SK-N-SH (cell line): ENCODE measurements at regions not wholly inside any gene's neighbourhood (a gene's known extent, or its start where the extent isn't known, plus 50 kb on each side); places are given as distances from the start of the nearest gene placed in this dataset.

Experiments
- CTCF ChIA-PET: fragments of 300-600, 350-600 bp; formaldehyde crosslinking; extraction: SDS; loops from one replicate; lab custom pipeline; 2021; lab: Yijun Ruan, JAX
- POLR2A ChIA-PET: fragments of 350-600 bp; sonication (Branson Sonifier 250); formaldehyde crosslinking; extraction: SDS; loops from one replicate; lab custom pipeline; 2020; ENCODE audit warnings: antibody characterized with exemption, inconsistent platforms; lab: Yijun Ruan, JAX
- DNase-seq: peaks from one replicate; pipeline ENCODE4 v3.0.0; 2012
- H2AFZ ChIP-seq: fragments of 200-600 bp; sonication (generic); 2 replicates; pipeline ENCODE4 v1.8.1; 2016; ENCODE audit warnings: antibody characterized with exemption, mild to moderate bottlenecking, low read depth
- H3F3A ChIP-seq: fragments of 200-600 bp; sonication (generic); replicated peaks from 2 replicates; pipeline ENCODE3; 2016; ENCODE audit warnings: antibody characterized with exemption, mild to moderate bottlenecking; ENCODE audit not compliant: insufficient read depth
- H3K27ac ChIP-seq, 2 experiments: fragments of 200-500 bp in 1 of 2; fragments of 200-600 bp in 1 of 2; sonication (Bioruptor generic) in 1 of 2; sonication (generic), shearing (Covaris generic) in 1 of 2; 2 replicates each; pipeline versions ENCODE4 v1.5.1 to v1.6.1; 2014 to 2016; ENCODE audit warnings: low read depth in 2 of 2, inconsistent platforms in 1 of 2, low read length in 1 of 2, mild to moderate bottlenecking in 1 of 2, mixed read lengths in 1 of 2
- H3K27me3 ChIP-seq: fragments of 200-600 bp; sonication (generic), shearing (Covaris generic); 2 replicates; pipeline ENCODE4 v1.6.1; 2016; ENCODE audit warnings: mixed run types; ENCODE audit not compliant: insufficient read depth
- H3K36me3 ChIP-seq, 2 experiments: fragments of 200-500 bp in 1 of 2; fragments of 200-600 bp in 1 of 2; sonication (Bioruptor generic) in 1 of 2; sonication (generic) in 1 of 2; replicated peaks in 1 of 2; 2 replicates each; pipeline versions ENCODE3 to v1.5.1; 2014 to 2016; ENCODE audit warnings: low read length in 1 of 2, mild to moderate bottlenecking in 1 of 2; ENCODE audit not compliant: insufficient read depth in 2 of 2, control insufficient read depth in 1 of 2
- H3K4me1 ChIP-seq, 2 experiments: fragments of 200-500 bp in 1 of 2; fragments of 200-600 bp in 1 of 2; sonication (Bioruptor generic) in 1 of 2; sonication (generic), shearing (Covaris generic) in 1 of 2; 2 replicates each; pipeline versions ENCODE4 v1.5.1 to v1.6.1; 2014 to 2016; ENCODE audit warnings: low read depth in 1 of 2, low read length in 1 of 2, mixed run types in 1 of 2; ENCODE audit not compliant: insufficient read depth in 2 of 2, control insufficient read depth in 1 of 2
- H3K4me2 ChIP-seq: fragments of 200-600 bp; sonication (generic), shearing (Covaris generic); 2 replicates; pipeline ENCODE4 v1.6.1; 2017; ENCODE audit warnings: mixed run types
- H3K4me3 ChIP-seq, 2 experiments: fragments of 200-500 bp in 1 of 2; fragments of 200-600 bp in 1 of 2; sonication (Bioruptor generic) in 1 of 2; sonication (generic), shearing (Covaris generic) in 1 of 2; 2 replicates each; pipeline versions ENCODE4 v1.5.1 to v1.8.1; 2014 to 2016; ENCODE audit warnings: low read depth in 2 of 2, inconsistent platforms in 1 of 2, low read length in 1 of 2, mild to moderate bottlenecking in 1 of 2, mixed read lengths in 1 of 2, moderate library complexity in 1 of 2
- H3K79me2 ChIP-seq: fragments of 200-600 bp; sonication (generic); 2 replicates; pipeline ENCODE4 v1.8.1; 2017; ENCODE audit warnings: mild to moderate bottlenecking; ENCODE audit not compliant: insufficient read depth
- H3K9ac ChIP-seq: fragments of 200-600 bp; sonication (generic); 2 replicates; pipeline ENCODE4 v1.6.1; 2017; ENCODE audit warnings: mixed run types
- H3K9me2 ChIP-seq: fragments of 200-600 bp; sonication (generic); 2 replicates; pipeline ENCODE4 v1.6.1; 2017; ENCODE audit warnings: mixed run types
- H3K9me3 ChIP-seq: fragments of 200-600 bp; sonication (generic); 2 replicates; pipeline ENCODE4 v1.6.1; 2017; ENCODE audit warnings: mixed run types, mild to moderate bottlenecking, moderate library complexity
- H4K20me1 ChIP-seq: fragments of 200-600 bp; sonication (generic); 2 replicates; pipeline ENCODE4 v1.6.1; 2017; ENCODE audit warnings: mild to moderate bottlenecking, mixed run types; ENCODE audit not compliant: insufficient read depth
- CHD2 ChIP-seq: fragments of 150-350 bp; IDR thresholded peaks from 2 replicates; pipeline ENCODE4 v1.6.1; 2018; ENCODE audit warnings: low read length; ENCODE audit not compliant: partially characterized antibody
- CTCF ChIP-seq: fragments of 200-600 bp; sonication (generic); IDR thresholded peaks from 2 replicates; pipeline ENCODE4 v1.6.1; 2017; ENCODE audit warnings: antibody characterized with exemption, mild to moderate bottlenecking, moderate library complexity
- EP300 ChIP-seq, 2 experiments: IDR thresholded peaks; 2 replicates each; pipeline versions ENCODE4 v1.4.0 to v1.6.1; 2012; ENCODE audit warnings: borderline replicate concordance in 1 of 2, low read depth in 1 of 2, low read length in 1 of 2
- FOXJ3 ChIP-seq: sonication (generic); formaldehyde crosslinking; IDR thresholded peaks from 2 replicates; pipeline ENCODE4 v1.5.1; 2020; ENCODE audit warnings: mild to moderate bottlenecking, missing genetic modification reagents
- FOXM1 ChIP-seq: IDR thresholded peaks from 2 replicates; pipeline ENCODE4 v1.4.0; 2012; ENCODE audit warnings: low read depth, mild to moderate bottlenecking
- GABPA ChIP-seq: IDR thresholded peaks from 2 replicates; pipeline ENCODE4 v1.4.0; 2012; ENCODE audit warnings: low read depth, mild to moderate bottlenecking
- IRF3 ChIP-seq: fragments of 150-350 bp; IDR thresholded peaks from 2 replicates; pipeline ENCODE4 v1.6.1; 2016; ENCODE audit warnings: mild to moderate bottlenecking, low read depth, low read length
- JUND ChIP-seq: IDR thresholded peaks from 2 replicates; pipeline ENCODE4 v1.4.0; 2012
- MAX ChIP-seq: IDR thresholded peaks from 2 replicates; pipeline ENCODE4 v1.4.0; 2012; ENCODE audit warnings: low read depth
- MEF2A ChIP-seq: IDR thresholded peaks from 2 replicates; pipeline ENCODE4 v1.4.0; 2012; ENCODE audit warnings: low read depth, borderline replicate concordance
- MXI1 ChIP-seq: IDR thresholded peaks from 2 replicates; pipeline ENCODE4 v1.6.1; 2012; ENCODE audit warnings: mild to moderate bottlenecking, low read depth, low read length, improper control_type of control experiment
- NRF1 ChIP-seq: IDR thresholded peaks from 2 replicates; pipeline ENCODE4 v1.6.1; 2012; ENCODE audit warnings: low read depth, mild to moderate bottlenecking, low read length
- POLR2AphosphoS5 ChIP-seq: IDR thresholded peaks from 2 replicates; pipeline ENCODE4 v1.6.1; 2012; ENCODE audit warnings: low read depth, low read length
- REST ChIP-seq: IDR thresholded peaks from 2 replicates; pipeline ENCODE4 v1.6.1; 2012; ENCODE audit warnings: mild to moderate bottlenecking, low read depth, low read length, moderate library complexity
- RFX5 ChIP-seq: IDR thresholded peaks from 2 replicates; pipeline ENCODE4 v1.6.1; 2012; ENCODE audit warnings: mild to moderate bottlenecking, improper control_type of control experiment, low read length
- USF2 ChIP-seq: fragments of 150-350 bp; IDR thresholded peaks from 2 replicates; pipeline ENCODE4 v1.6.1; 2017; ENCODE audit warnings: antibody characterized with exemption, low read length, low read depth, borderline replicate concordance
- YY1 ChIP-seq: IDR thresholded peaks from 2 replicates; pipeline ENCODE4 v1.4.0; 2012; ENCODE audit warnings: low read depth, mild to moderate bottlenecking
- WGBS: methylation state at CpG from one replicate; pipeline ENCODE4 v1.1.6; 2017; ENCODE audit warnings: low lambda C conversion rate; 5-methylcytosine and 5-hydroxymethylcytosine counted together

- no peak for TF ChIP-seq IRF3
- no peak for TF ChIP-seq EP300 (IDR thresholded peaks at IDR 0.05; ENCODE audit: borderline replicate concordance in 1 of 2, low read depth in 1 of 2, low read length in 1 of 2)
- no peak for TF ChIP-seq GABPA
- no peak for TF ChIP-seq MXI1
Observed at GRCh38 chr2:125240870-125241269, 1215.8 kb downstream of the CNTNAP5 start (continued).

GRCh38 chr2:125243074-125243473 is 1218.0 kb downstream of the CNTNAP5 start:
- CTCF ChIA-PET, result no interaction called here
- no peaks in the 10 kb centered on the region for H3K9me3 ChIP-seq
- H3K27me3 ChIP-seq, result no peaks in the 10 kb centered on the region
- no peaks in the 10 kb centered on the region for H3K36me3 ChIP-seq
- no peaks in the 10 kb centered on the region for H3F3A ChIP-seq
- H3K4me3 ChIP-seq, result no peak overlapping the region
- POLR2A ChIA-PET, result no interaction called here
- H3K4me2 ChIP-seq, result no peak overlapping the region
- no peaks in the 10 kb centered on the region for H3K4me1 ChIP-seq
- no peak for DNase-seq
- TF ChIP-seq FOXJ3, result no peak
- no peak for TF ChIP-seq CTCF
- no peak for TF ChIP-seq JUND
- TF ChIP-seq, all 33 proteins: peak for 0
- Histone ChIP-seq H2AFZ (no peak overlapping the region), H3K9ac (no peak overlapping the region), H4K20me1 (no peaks in the 10 kb centered on the region), H3K9me2 (no peaks in the 10 kb centered on the region), H3K79me2 (no peaks in the 10 kb centered on the region), H3K27ac (no peak overlapping the region)
- WGBS, result 6% methylated on average over 1 of the region's 1 CpG

- no peak overlapping the region for H3K4me3 ChIP-seq
- H3K9me2 ChIP-seq, result no peaks in the 10 kb centered on the region
- no peak for DNase-seq
- no peaks in the 10 kb centered on the region for H3K36me3 ChIP-seq
- no peak overlapping the region for H2AFZ ChIP-seq
- no peak overlapping the region for H3K4me2 ChIP-seq
- H3K27me3 ChIP-seq, result no peaks in the 10 kb centered on the region
- POLR2A ChIA-PET, result no interaction called here
- H3F3A ChIP-seq, result no peaks in the 10 kb centered on the region
- no peaks in the 10 kb centered on the region for H3K9me3 ChIP-seq
- H4K20me1 ChIP-seq, result no peaks in the 10 kb centered on the region
- no peak overlapping the region for H3K27ac ChIP-seq
- CTCF ChIA-PET, result no interaction called here
- no peak overlapping the region for H3K9ac ChIP-seq
- 32% methylated on average over 6 of the region's 6 CpGs for WGBS
- no peaks in the 10 kb centered on the region for H3K79me2 ChIP-seq
- no peaks in the 10 kb centered on the region for H3K4me1 ChIP-seq
- TF ChIP-seq POLR2AphosphoS5, result no peak
- no peak for TF ChIP-seq CTCF
- TF ChIP-seq NRF1, result no peak
- no peak for TF ChIP-seq FOXM1
- no peak for TF ChIP-seq RFX5
- TF ChIP-seq MAX, result no peak
- TF ChIP-seq REST, result no peak
- no peak for TF ChIP-seq USF2
- TF ChIP-seq YY1, result no peak
- no peak for TF ChIP-seq CHD2
- TF ChIP-seq MEF2A, result no peak
- no peak for TF ChIP-seq FOXJ3
Observed at GRCh38 chr2:125254010-125254409, 1228.9 kb downstream of the CNTNAP5 start.
